ENCODE measurements at regions not wholly inside any gene's neighbourhood (a gene's known extent, or its start where the extent isn't known, plus 50 kb on each side); places are given as distances from the start of the nearest gene placed in this dataset.

GRCh38 chr1:106751002-106751401 lies 305.5 kb upstream of the PRMT6 start:
- ATAC-seq, result no peak
- TF ChIP-seq CTCF (IDR thresholded peaks at IDR 0.05), result no peak
- no peak for FAIRE-seq
- H3K4me1 ChIP-seq, result no peaks in the 10 kb centered on the region
- WGBS, 2 donors, result 44 to 63% methylated on average over 2 of the region's 2 CpGs
- no peak overlapping the region for H3K27ac ChIP-seq
- no peaks in the 10 kb centered on the region for H3K36me3 ChIP-seq
- H3K9me3 ChIP-seq, result no peaks in the 10 kb centered on the region
- intact Hi-C loops (cut with DNase I), result no loop called here
- H3K27me3 ChIP-seq, result no peaks in the 10 kb centered on the region
- DNase-seq, result no peak
- no peak overlapping the region for H3K4me3 ChIP-seq

- intact Hi-C loops (cut with DNase I), result no loop called here
- H3K4me1 ChIP-seq, result no peaks in the 10 kb centered on the region
- H3K27ac ChIP-seq, result no peak overlapping the region
- no peak for FAIRE-seq
- ATAC-seq, result no peak
- H3K36me3 ChIP-seq, result no peaks in the 10 kb centered on the region
- no peaks in the 10 kb centered on the region for H3K9me3 ChIP-seq
- no peaks in the 10 kb centered on the region for H3K27me3 ChIP-seq
- 48 to 53% methylated on average over 1 of the region's 1 CpG for WGBS, 2 donors
- TF ChIP-seq CTCF (IDR thresholded peaks at IDR 0.05), result no peak
- DNase-seq, result no peak
- H3K4me3 ChIP-seq, result no peak overlapping the region
Observed at GRCh38 chr1:106753066-106753465, 303.4 kb upstream of the PRMT6 start.

- H3K4me3 ChIP-seq, result no peak overlapping the region
- ATAC-seq, result no peak
- TF ChIP-seq CTCF (IDR thresholded peaks at IDR 0.05), result no peak
- no peak for FAIRE-seq
- H3K27ac ChIP-seq, result no peak overlapping the region
- intact Hi-C loops (cut with DNase I), result no loop called here
- H3K27me3 ChIP-seq, result no peaks in the 10 kb centered on the region
- H3K9me3 ChIP-seq, result no peaks in the 10 kb centered on the region
- no peak for DNase-seq
- H3K36me3 ChIP-seq, result no peaks in the 10 kb centered on the region
- WGBS, 2 donors, result 38 to 39% methylated on average over 1 of the region's 1 CpG
- no peaks in the 10 kb centered on the region for H3K4me1 ChIP-seq
Observed at GRCh38 chr1:106754957-106755356, 301.5 kb upstream of the PRMT6 start.

GRCh38 chr1:106755682-106756406 lies 300.6 kb upstream of the PRMT6 start:
- no peaks in the 10 kb centered on the region for H3K27me3 ChIP-seq
- ATAC-seq (no peak), FAIRE-seq (no peak), DNase-seq (no peak)
- no peak overlapping the region for H3K4me3 ChIP-seq
- TF ChIP-seq CTCF (IDR thresholded peaks at IDR 0.05), result no peak
- intact Hi-C loops (cut with DNase I), result no loop called here
- H3K4me1 ChIP-seq, result no peaks in the 10 kb centered on the region
- no peaks in the 10 kb centered on the region for H3K36me3 ChIP-seq
- WGBS, 2 donors, result 44 to 62% methylated on average over 1 of the region's 1 CpG
- H3K9me3 ChIP-seq, result no peaks in the 10 kb centered on the region
- no peak overlapping the region for H3K27ac ChIP-seq

GRCh38 chr1:106756752-106757151 lies 299.7 kb upstream of the PRMT6 start:
- H3K9me3 ChIP-seq, result no peaks in the 10 kb centered on the region
- no peak for TF ChIP-seq CTCF (IDR thresholded peaks at IDR 0.05)
- DNase-seq (no peak), ATAC-seq (no peak), FAIRE-seq (no peak)
- no peaks in the 10 kb centered on the region for H3K36me3 ChIP-seq
- 57 to 87% methylated on average over 1 of the region's 1 CpG for WGBS, 2 donors
- no peak overlapping the region for H3K27ac ChIP-seq
- H3K4me1 ChIP-seq, result no peaks in the 10 kb centered on the region
- no peak overlapping the region for H3K4me3 ChIP-seq
- intact Hi-C loops (cut with DNase I), result no loop called here
- H3K27me3 ChIP-seq, result no peaks in the 10 kb centered on the region

Measured in pancreas (tissue), 10 donors.